D341Med (cell line): ENCODE measurements at regions not wholly inside any gene's neighbourhood (a gene's known extent, or its start where the extent isn't known, plus 50 kb on each side); places are given as distances from the start of the nearest gene placed in this dataset.

Source experiments
- DNase-seq: peaks from one replicate; pipeline ENCODE4 v3.0.0; 2012; ENCODE audit warnings: low spot score

DNA sequence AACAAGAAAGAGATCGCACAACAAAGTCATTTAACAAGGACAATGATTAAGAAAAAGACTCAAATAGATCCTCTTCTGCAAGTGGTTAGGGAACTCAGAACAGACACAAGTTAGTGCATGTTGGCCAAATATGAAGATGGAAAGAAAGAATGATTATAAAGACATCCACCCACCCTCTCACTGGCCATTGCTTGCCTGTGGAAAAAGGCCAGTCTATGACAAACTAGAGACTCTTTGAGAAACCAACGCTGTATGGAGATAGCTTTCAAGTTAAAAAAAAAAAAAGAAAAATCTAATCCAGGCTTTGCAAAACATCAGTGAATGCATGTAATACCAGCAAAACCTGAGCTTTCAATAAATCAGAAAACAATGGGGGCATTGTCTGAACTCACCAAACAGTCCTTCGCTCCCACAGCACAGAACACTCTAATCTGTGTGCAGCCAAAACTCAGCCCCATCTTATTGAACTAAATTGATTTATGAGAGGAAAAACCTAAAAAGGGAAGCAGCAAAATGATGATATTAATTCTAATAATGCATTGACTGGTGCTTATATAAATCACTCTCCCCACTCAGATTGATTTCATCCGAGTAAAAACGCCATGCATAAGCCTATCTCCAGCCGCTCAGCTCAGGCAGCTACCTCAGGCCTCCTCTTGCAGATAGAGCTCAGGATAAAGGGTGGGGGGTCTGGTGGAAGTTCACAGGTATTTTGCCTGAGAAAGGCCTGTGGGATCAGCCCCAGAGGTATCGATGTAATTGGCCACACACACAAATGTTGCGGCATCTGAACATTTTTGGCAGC, 547.1 kb downstream of the CCDC171 start:
- no peak for DNase-seq

GRCh38 chr9:16100537-16101091, 547.8 kb downstream of the CCDC171 start:
- no peak for DNase-seq

- no peak for DNase-seq
These were observed 549.3 kb downstream of the CCDC171 start for GRCh38 chr9:16102154-16102553.

DNA sequence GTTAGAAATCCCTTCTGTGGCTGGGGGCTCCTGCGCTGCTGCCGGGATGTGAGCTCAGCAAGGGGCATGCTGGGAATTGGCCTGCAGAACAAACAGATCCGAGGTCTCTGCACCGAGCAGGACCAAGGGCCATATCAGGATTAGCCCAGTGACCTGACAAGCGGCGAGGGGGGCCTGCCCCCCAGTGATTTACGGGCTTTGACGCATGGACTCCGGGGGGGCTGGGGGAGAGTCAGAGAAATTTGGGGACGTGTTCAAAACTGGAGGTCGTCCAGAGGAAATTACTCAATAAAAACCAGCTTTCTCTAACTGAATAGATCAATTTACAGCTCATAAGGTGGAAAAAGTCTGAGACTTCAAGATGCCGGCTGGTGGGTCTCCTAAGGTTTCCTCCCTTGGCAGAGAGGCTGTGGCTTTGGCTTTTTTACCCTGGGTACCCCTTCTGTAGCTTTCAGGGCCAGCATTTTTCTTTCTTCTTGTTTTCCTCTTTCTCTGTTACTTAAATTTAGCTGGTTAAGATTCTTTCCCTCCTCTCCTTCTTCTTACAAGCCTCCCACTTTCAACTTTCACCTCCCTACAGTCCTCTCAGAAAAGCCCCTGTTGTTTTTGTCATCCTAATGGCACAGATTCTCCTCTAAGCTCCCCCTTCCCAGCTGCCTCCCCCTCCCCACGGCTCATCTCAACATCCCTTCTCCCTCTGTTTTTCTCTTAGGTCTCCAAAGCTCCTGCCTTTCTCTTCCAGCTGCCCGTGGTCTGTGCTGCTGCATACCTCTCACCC, 551.0 kb downstream of the CCDC171 start:
- DNase-seq = no peak

DNA sequence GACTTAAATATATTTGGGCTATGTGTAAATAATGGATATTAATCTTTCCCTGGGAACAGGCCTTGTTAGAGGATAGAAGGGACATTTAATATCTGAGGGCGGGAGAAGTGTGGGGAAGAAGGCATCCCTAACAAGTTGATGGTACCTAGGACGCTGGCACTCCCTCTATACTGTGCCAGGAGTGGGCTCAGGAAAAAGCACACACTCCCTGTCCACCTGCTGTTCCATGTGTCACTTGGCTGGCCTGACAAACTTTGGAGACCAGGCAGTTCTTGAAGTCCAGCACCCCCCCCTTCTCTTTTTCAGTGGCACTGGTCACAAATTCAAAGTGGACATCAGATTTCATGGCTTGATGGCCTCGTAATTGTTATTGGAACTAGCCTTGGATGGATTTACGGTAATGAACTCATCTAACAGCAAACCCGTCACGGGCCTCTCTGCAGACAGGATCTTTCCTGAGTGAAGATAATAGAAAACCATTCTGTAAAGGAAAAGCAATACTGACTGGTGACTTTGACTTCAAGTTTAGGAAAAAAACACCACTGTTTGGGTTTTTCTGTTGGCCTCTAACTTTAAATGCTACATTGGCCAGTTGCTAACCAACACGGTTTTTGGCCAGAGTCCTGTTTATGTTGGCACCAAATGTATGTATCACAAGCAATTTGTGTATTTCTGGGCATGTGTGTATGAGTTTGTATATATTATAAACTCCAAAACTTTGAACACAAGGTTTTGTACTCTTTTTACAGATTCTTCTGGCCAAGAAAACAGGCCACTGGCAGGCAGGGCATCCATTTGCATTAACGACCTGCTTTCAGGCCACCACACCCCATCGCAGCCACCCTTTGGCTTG, 552.6 kb downstream of the CCDC171 start:
- DNase-seq = no peak

- DNase-seq = no peak
These were observed 553.3 kb downstream of the CCDC171 start for GRCh38 chr9:16106021-16106571.

- no peak for DNase-seq
These were observed 559.3 kb downstream of the CCDC171 start for GRCh38 chr9:16112116-16112515.

- DNase-seq = no peak
These were observed 563.2 kb downstream of the CCDC171 start for GRCh38 chr9:16115994-16116393.

DNA sequence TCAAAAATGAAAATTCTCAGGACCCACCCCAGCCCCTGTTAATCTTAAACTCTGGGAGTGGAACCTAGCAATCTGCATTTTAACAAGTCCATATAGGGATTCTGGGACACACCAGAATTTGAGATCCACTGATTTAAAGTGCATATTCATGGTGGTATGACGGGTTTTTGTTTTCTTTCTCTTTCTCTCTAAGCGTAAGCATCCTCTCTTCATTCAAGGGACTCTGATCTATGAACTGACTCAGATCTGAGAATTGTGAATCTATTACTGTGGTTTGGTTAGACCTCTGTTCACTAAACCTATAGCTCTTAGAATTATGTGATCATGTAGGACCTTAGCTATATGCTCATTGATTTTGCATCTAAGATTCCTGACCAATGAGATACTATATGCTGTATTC, 565.2 kb downstream of the CCDC171 start:
- no peak for DNase-seq

DNA sequence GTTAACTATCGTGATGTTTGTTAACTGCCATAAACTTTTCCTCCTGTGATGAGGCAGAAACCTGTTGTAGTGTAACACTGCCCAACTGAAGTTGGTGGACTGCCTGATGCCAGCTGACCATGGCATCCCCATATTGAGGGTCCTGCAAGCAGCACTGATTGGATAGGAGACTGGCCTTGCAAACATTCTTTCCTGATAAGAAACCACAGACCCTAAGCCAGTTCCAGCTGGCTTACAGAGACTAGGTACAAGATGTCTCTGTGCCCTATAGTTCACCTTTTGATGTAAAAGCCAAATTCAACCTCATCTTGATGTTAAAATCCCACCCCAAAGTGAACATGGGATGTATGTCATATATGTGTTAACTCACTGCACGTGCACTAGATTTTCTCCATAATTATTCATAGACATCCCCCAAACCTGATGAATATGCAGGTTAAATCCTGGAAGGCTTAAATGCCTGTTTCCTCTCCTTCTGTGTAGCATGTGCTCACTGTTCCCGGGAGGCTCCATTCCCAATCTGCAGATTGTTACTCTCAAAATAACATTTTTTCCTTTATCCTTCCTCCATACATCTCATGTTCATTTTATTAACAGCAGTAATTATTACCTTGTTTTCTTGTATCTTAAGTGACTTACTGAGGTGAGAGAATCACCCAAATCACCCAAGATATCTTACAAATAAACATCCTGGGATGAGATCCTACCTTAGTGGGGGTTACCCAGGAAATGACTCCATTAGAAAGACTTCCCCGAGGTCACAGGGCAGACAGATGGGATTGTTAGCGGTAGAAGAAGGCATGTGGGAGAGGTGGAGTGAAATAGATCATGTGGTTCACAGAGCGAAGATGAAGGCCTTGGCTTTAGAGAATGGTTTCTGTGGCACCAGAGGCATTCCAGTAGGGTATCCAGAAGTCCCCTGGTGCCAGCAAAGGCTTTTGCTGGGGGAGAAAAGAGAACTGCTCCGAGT, 566.7 kb downstream of the CCDC171 start:
- no peak for DNase-seq

- no peak for DNase-seq
These were observed 567.4 kb downstream of the CCDC171 start for GRCh38 chr9:16120231-16120641.

- no peak for DNase-seq
These were observed 567.9 kb downstream of the CCDC171 start for GRCh38 chr9:16120727-16121126.

- DNase-seq = no peak
These were observed 568.3 kb downstream of the CCDC171 start for GRCh38 chr9:16121168-16121567.

- DNase-seq = no peak
These were observed 568.9 kb downstream of the CCDC171 start for GRCh38 chr9:16121601-16122286.

- no peak for DNase-seq
These were observed 572.8 kb downstream of the CCDC171 start for GRCh38 chr9:16125629-16126028.

DNA sequence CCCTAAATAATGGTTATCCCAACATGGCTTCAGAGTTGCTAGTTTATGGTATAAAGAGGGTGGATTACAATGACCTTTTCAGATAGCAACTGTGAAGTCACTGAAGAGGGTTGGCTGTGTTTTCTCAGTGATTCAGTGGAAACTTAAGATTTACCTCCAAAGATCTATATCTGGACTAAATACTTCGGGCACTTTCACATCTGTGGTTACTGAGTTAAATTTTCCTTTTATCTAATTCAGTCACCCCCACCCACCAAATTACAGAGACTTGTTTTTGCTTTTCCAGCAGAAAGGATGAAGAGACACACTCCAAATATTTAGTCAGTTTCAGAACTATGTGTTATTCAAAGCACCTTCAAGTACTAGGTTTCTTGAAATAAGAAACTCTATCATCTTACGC, 573.2 kb downstream of the CCDC171 start:
- no peak for DNase-seq

DNA sequence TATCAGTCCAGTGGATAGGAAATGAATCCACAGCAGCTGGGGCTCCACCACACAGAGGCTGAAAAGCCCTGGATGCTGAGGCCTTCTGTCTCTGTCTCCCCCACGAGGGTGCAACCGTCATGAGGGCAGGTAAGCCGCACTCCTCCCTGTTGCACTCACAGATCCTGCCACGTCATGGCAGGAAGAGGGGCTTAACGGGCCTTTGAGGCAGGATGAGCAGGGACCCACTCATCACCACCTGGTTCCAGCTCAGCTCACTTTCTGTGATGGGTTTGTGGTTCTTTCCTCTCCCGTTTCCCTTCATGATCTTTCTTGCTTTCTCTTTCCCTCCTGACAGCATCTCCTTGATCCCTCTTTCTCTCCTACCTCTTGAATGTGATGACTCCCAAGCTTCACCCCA, 575.2 kb downstream of the CCDC171 start:
- no peak for DNase-seq

DNA sequence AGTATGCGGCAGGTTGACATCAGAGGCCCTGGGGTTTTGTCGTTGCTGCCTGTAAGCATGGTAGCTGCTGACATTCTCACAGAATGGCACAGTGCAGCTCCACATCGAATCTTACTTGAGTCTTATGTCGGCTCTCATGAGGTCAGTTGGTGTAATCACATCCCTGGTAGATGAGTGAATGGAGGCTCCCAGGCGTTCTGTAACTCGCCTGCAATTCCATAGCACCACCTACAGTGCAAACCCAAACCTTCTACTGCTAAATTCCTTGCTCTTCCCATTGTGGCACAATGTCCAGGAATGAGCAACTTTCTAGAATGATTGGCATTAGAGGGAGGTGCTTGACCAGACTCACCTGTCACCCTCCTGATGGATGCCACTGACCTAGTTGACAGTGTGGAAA, 578.4 kb downstream of the CCDC171 start:
- no peak for DNase-seq

DNA sequence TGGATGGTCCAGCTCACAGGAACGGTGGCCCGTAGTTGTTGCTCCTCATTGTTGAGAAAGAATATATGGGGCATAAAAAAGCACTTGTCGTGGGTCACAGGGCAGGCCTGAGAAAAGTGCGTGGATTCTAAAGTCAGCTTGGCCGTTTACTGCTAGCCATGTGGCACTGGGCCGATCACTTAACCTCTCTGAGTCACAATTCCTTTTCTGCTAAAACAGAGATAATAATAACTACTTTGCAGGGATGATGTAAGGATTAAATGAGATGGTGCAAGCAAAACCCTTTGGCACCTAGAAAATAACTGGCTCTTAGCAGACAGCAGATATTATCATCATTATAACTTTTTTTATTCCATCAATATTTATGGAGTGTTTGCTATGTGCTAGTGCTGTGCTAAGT, 579.7 kb downstream of the CCDC171 start:
- DNase-seq = no peak

GRCh38 chr9:16133032-16133431, 580.2 kb downstream of the CCDC171 start:
- no peak for DNase-seq
